Mesendoderm (in vitro differentiated cells): ENCODE measurements at regions not wholly inside any gene's neighbourhood (a gene's known extent, or its start where the extent isn't known, plus 50 kb on each side); places are given as distances from the start of the nearest gene placed in this dataset.
"Not testable (repeated sequence)": the region's sequence is repeated elsewhere in the genome, so short reads cannot be mapped to it uniquely, and the experiment has no call there.

Source experiments
- DNase-seq: peaks from one replicate; pipeline ENCODE4 v3.0.0; 2013
- H2AK5ac ChIP-seq: 2 replicates; pipeline ENCODE4 v1.6.1; 2013; ENCODE audit warnings: low read length, inconsistent platforms
- H2BK120ac ChIP-seq: 2 replicates; pipeline ENCODE4 v1.6.1; 2013; ENCODE audit warnings: low read depth, mild to moderate bottlenecking, low read length, moderate library complexity, mixed read lengths
- H2BK15ac ChIP-seq: replicated peaks from 2 replicates; pipeline ENCODE4 v1.6.1; 2013; ENCODE audit warnings: low read depth, mild to moderate bottlenecking, moderate library complexity
- H2BK5ac ChIP-seq: 2 replicates; pipeline ENCODE4 v1.6.1; 2013; ENCODE audit warnings: low read length, inconsistent platforms
- H3K18ac ChIP-seq: 2 replicates; pipeline ENCODE4 v1.6.1; 2013; ENCODE audit warnings: mild to moderate bottlenecking, low read length, mixed read lengths
- H3K23ac ChIP-seq: one replicate; pipeline ENCODE4 v1.6.1; 2013; ENCODE audit warnings: low read length
- H3K27ac ChIP-seq: 2 replicates; pipeline ENCODE4 v1.5.1; 2013; ENCODE audit warnings: low read depth, mild to moderate bottlenecking, inconsistent platforms, low read length, moderate library complexity
- H3K27me3 ChIP-seq: 2 replicates; pipeline ENCODE4 v1.6.1; 2013; ENCODE audit warnings: low read length, control low read depth, mild to moderate bottlenecking, inconsistent platforms; ENCODE audit not compliant: insufficient read depth, poor library complexity
- H3K36me3 ChIP-seq: 2 replicates; pipeline ENCODE4 v1.6.1; 2013; ENCODE audit warnings: low read length, inconsistent platforms; ENCODE audit not compliant: control insufficient read depth, insufficient read depth
- H3K4ac ChIP-seq: one replicate; pipeline ENCODE4 v1.6.1; 2013; ENCODE audit warnings: low read depth, mild to moderate bottlenecking, low read length, moderate library complexity
- H3K4me1 ChIP-seq: 2 replicates; pipeline ENCODE4 v1.6.1; 2013; ENCODE audit warnings: low read depth, low read length, inconsistent platforms; ENCODE audit not compliant: control insufficient read depth
- H3K4me2 ChIP-seq: 2 replicates; pipeline ENCODE4 v1.6.1; 2013; ENCODE audit warnings: low read length
- H3K4me3 ChIP-seq: 2 replicates; pipeline ENCODE4 v1.5.1; 2013; ENCODE audit warnings: mild to moderate bottlenecking, low read length
- H3K56ac ChIP-seq: one replicate; pipeline ENCODE4 v1.6.1; 2013; ENCODE audit warnings: low read length
- H3K79me1 ChIP-seq: 2 replicates; pipeline ENCODE4 v1.6.1; 2013; ENCODE audit warnings: low read length, inconsistent platforms
- H3K79me2 ChIP-seq: 2 replicates; pipeline ENCODE4 v1.6.1; 2013; ENCODE audit warnings: mild to moderate bottlenecking, low read length; ENCODE audit not compliant: control insufficient read depth, insufficient read depth
- H3K9ac ChIP-seq: 2 replicates; pipeline ENCODE4 v1.6.1; 2013; ENCODE audit warnings: low read length, inconsistent platforms
- H4K5ac ChIP-seq: one replicate; pipeline ENCODE4 v1.6.1; 2013; ENCODE audit warnings: low read length
- H4K8ac ChIP-seq: one replicate; pipeline ENCODE4 v1.6.1; 2013; ENCODE audit warnings: low read depth, mild to moderate bottlenecking, control low read depth, low read length, moderate library complexity
- WGBS: extraction: QIAGEN DNeasy Blood & Tissue Kit; methylation state at CpG from one replicate; pipeline ENCODE4 v1.1.7; 2013; ENCODE audit warnings: low lambda C conversion rate, missing lambda C conversion rate; ENCODE audit not compliant: insufficient coverage; ENCODE audit errors: extremely low coverage; 5-methylcytosine and 5-hydroxymethylcytosine counted together

GRCh38 chr1:192885387-192885786 lies 76.5 kb downstream of the RGS2 start:
- not testable (repeated sequence) for H3K4me1 ChIP-seq, H4K8ac ChIP-seq, H3K4me3 ChIP-seq, H3K4me2 ChIP-seq, H2BK5ac ChIP-seq, H2AK5ac ChIP-seq, H3K23ac ChIP-seq, DNase-seq, H3K18ac ChIP-seq, H3K27me3 ChIP-seq, H3K4ac ChIP-seq, H2BK15ac ChIP-seq, H3K27ac ChIP-seq, H2BK120ac ChIP-seq, H3K36me3 ChIP-seq, H3K79me1 ChIP-seq, H3K56ac ChIP-seq, H3K79me2 ChIP-seq, H4K5ac ChIP-seq, H3K9ac ChIP-seq
- no CpG with 5 or more reads among the region's 3 CpGs for WGBS

GRCh38 chr1:192887426-192887825 lies 78.6 kb downstream of the RGS2 start:
- H3K4ac ChIP-seq = no peak overlapping the region
- H2BK15ac ChIP-seq = no peak overlapping the region
- H3K4me3 ChIP-seq = no peak overlapping the region
- no peaks in the 10 kb centered on the region for H3K79me1 ChIP-seq
- H3K27me3 ChIP-seq = no peaks in the 10 kb centered on the region
- no peaks in the 10 kb centered on the region for H3K4me1 ChIP-seq
- H3K36me3 ChIP-seq = no peaks in the 10 kb centered on the region
- H3K4me2 ChIP-seq = no peak overlapping the region
- no peak overlapping the region for H3K18ac ChIP-seq
- peak; percentile 77 for DNase-seq
- no peak overlapping the region for H3K56ac ChIP-seq
- H4K8ac ChIP-seq = no peak overlapping the region
- H3K79me2 ChIP-seq = no peaks in the 10 kb centered on the region
- no peak overlapping the region for H2AK5ac ChIP-seq
- no peak overlapping the region for H3K23ac ChIP-seq
- no peak overlapping the region for H2BK120ac ChIP-seq
- H2BK5ac ChIP-seq = no peak overlapping the region
- H4K5ac ChIP-seq = no peak overlapping the region
- no peak overlapping the region for H3K9ac ChIP-seq
- no peak overlapping the region for H3K27ac ChIP-seq
- no CpG with 5 or more reads among the region's 4 CpGs for WGBS

- Histone ChIP-seq H3K79me2 (no peaks in the 10 kb centered on the region), H3K4me3 (no peak overlapping the region), H3K36me3 (no peaks in the 10 kb centered on the region), H3K27ac (no peak overlapping the region), H3K4ac (no peak overlapping the region), H2AK5ac (no peak overlapping the region), H2BK5ac (no peak overlapping the region), H4K5ac (no peak overlapping the region), H2BK15ac (no peak overlapping the region), H4K8ac (no peak overlapping the region), H3K9ac (no peak overlapping the region), H3K79me1 (no peaks in the 10 kb centered on the region), H2BK120ac (no peak overlapping the region), H3K4me2 (no peak overlapping the region), H3K56ac (no peak overlapping the region), H3K27me3 (no peaks in the 10 kb centered on the region), H3K23ac (no peak overlapping the region), H3K18ac (peak overlapping the region; percentile 13), H3K4me1 (no peaks in the 10 kb centered on the region)
- DNase-seq = no peak
- WGBS = no CpG with 5 or more reads among the region's 3 CpGs
Measured at GRCh38 chr1:192888574-192888973, 79.7 kb downstream of the RGS2 start.

GRCh38 chr1:192889082-192889481 lies 80.2 kb downstream of the RGS2 start:
- WGBS = no CpG with 5 or more reads among the region's 4 CpGs
- H3K23ac ChIP-seq = no peak overlapping the region

GRCh38 chr1:192890134-192890533 lies 81.3 kb downstream of the RGS2 start:
- H3K56ac ChIP-seq = no peak overlapping the region
- no peaks in the 10 kb centered on the region for H3K27me3 ChIP-seq
- no CpG with 5 or more reads among the region's 3 CpGs for WGBS
- no peak overlapping the region for H2BK120ac ChIP-seq
- no peak for DNase-seq
- H3K18ac ChIP-seq = no peak overlapping the region
- H2AK5ac ChIP-seq = no peak overlapping the region
- H3K4ac ChIP-seq = no peak overlapping the region
- H3K4me2 ChIP-seq = no peak overlapping the region
- H3K9ac ChIP-seq = no peak overlapping the region
- H3K4me3 ChIP-seq = no peak overlapping the region
- H3K36me3 ChIP-seq = no peaks in the 10 kb centered on the region
- H4K5ac ChIP-seq = no peak overlapping the region
- H2BK15ac ChIP-seq = no peak overlapping the region
- H4K8ac ChIP-seq = no peak overlapping the region
- no peaks in the 10 kb centered on the region for H3K4me1 ChIP-seq
- H2BK5ac ChIP-seq = no peak overlapping the region
- H3K79me2 ChIP-seq = no peaks in the 10 kb centered on the region
- no peak overlapping the region for H3K27ac ChIP-seq
- H3K23ac ChIP-seq = no peak overlapping the region
- no peaks in the 10 kb centered on the region for H3K79me1 ChIP-seq

More at GRCh38 chr1:192889082-192889481, 80.2 kb downstream of the RGS2 start:
- no peak overlapping the region for H3K56ac ChIP-seq
- H4K8ac ChIP-seq = no peak overlapping the region
- H3K79me1 ChIP-seq = no peaks in the 10 kb centered on the region
- H3K27me3 ChIP-seq = no peaks in the 10 kb centered on the region
- no peak overlapping the region for H2AK5ac ChIP-seq
- no peak overlapping the region for H4K5ac ChIP-seq
- H3K79me2 ChIP-seq = no peaks in the 10 kb centered on the region
- no peak for DNase-seq
- H3K9ac ChIP-seq = no peak overlapping the region
- no peak overlapping the region for H3K4me2 ChIP-seq
- H3K4ac ChIP-seq = no peak overlapping the region
- no peak overlapping the region for H3K4me3 ChIP-seq
- H2BK5ac ChIP-seq = no peak overlapping the region
- no peaks in the 10 kb centered on the region for H3K4me1 ChIP-seq
- H3K27ac ChIP-seq = no peak overlapping the region
- no peak overlapping the region for H3K18ac ChIP-seq
- H2BK120ac ChIP-seq = no peak overlapping the region
- no peak overlapping the region for H2BK15ac ChIP-seq
- H3K36me3 ChIP-seq = no peaks in the 10 kb centered on the region

- H3K4ac ChIP-seq = no peak overlapping the region
- no peak overlapping the region for H3K4me2 ChIP-seq
- H4K5ac ChIP-seq = no peak overlapping the region
- no peak overlapping the region for H3K4me3 ChIP-seq
- H2BK120ac ChIP-seq = no peak overlapping the region
- no peaks in the 10 kb centered on the region for H3K4me1 ChIP-seq
- no peak overlapping the region for H2BK15ac ChIP-seq
- H3K23ac ChIP-seq = no peak overlapping the region
- H3K56ac ChIP-seq = no peak overlapping the region
- WGBS = no CpG with 5 or more reads among the region's 1 CpG
- H3K79me2 ChIP-seq = no peaks in the 10 kb centered on the region
- no peak for DNase-seq
- no peaks in the 10 kb centered on the region for H3K36me3 ChIP-seq
- H3K27me3 ChIP-seq = no peaks in the 10 kb centered on the region
- H3K27ac ChIP-seq = no peak overlapping the region
- H3K79me1 ChIP-seq = no peaks in the 10 kb centered on the region
- no peak overlapping the region for H4K8ac ChIP-seq
- H3K9ac ChIP-seq = no peak overlapping the region
- no peak overlapping the region for H2BK5ac ChIP-seq
- H3K18ac ChIP-seq = no peak overlapping the region
- H2AK5ac ChIP-seq = no peak overlapping the region
Measured at GRCh38 chr1:192892934-192893333, 84.1 kb downstream of the RGS2 start.
